Hepatocyte (in vitro differentiated cells): ENCODE measurements at regions not wholly inside any gene's neighbourhood (a gene's known extent, or its start where the extent isn't known, plus 50 kb on each side); places are given as distances from the start of the nearest gene placed in this dataset.
"Not testable (repeated sequence)": the region's sequence is repeated elsewhere in the genome, so short reads cannot be mapped to it uniquely, and the experiment has no call there.

ENCODE experiments used
- EZH2 ChIP-seq: fragments of 200-600 bp; sonication (generic); IDR thresholded peaks from 2 replicates; pipeline ENCODE4 v1.6.1; 2016; ENCODE audit warnings: antibody characterized with exemption, mild to moderate bottlenecking, borderline replicate concordance
- EZH2phosphoT487 ChIP-seq: fragments of 200-600 bp; sonication (generic); IDR thresholded peaks from one replicate; pipeline ENCODE4 v1.6.1; 2018; ENCODE audit warnings: antibody characterized with exemption, mild to moderate bottlenecking, low read depth, moderate library complexity; ENCODE audit not compliant: unreplicated experiment, severe bottlenecking
- TF ChIP-seq, protein P1 (sequence below): fragments of 200-600 bp; sonication (generic); IDR thresholded peaks from 2 replicates; pipeline ENCODE4 v1.5.1; 2016; ENCODE audit warnings: antibody characterized with exemption, mild to moderate bottlenecking; ENCODE audit not compliant: poor library complexity

GRCh38 chr2:131607056-131607455 is 79.4 kb downstream of the CCDC74A start:
- TF ChIP-seq, protein P1, sequence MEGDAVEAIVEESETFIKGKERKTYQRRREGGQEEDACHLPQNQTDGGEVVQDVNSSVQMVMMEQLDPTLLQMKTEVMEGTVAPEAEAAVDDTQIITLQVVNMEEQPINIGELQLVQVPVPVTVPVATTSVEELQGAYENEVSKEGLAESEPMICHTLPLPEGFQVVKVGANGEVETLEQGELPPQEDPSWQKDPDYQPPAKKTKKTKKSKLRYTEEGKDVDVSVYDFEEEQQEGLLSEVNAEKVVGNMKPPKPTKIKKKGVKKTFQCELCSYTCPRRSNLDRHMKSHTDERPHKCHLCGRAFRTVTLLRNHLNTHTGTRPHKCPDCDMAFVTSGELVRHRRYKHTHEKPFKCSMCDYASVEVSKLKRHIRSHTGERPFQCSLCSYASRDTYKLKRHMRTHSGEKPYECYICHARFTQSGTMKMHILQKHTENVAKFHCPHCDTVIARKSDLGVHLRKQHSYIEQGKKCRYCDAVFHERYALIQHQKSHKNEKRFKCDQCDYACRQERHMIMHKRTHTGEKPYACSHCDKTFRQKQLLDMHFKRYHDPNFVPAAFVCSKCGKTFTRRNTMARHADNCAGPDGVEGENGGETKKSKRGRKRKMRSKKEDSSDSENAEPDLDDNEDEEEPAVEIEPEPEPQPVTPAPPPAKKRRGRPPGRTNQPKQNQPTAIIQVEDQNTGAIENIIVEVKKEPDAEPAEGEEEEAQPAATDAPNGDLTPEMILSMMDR = not testable (repeated sequence)
- TF ChIP-seq EZH2phosphoT487, EZH2: not testable (repeated sequence)
